ENCODE measurements at regions not wholly inside any gene's neighbourhood (a gene's known extent, or its start where the extent isn't known, plus 50 kb on each side); places are given as distances from the start of the nearest gene placed in this dataset.

GRCh38 chr10:59055045-59055444, 121.4 kb upstream of the PHYHIPL start:
- TF ChIP-seq CTCF (IDR thresholded peaks at IDR 0.05) (no peak), POLR2A (IDR thresholded peaks at IDR 0.05) (no peak), POLR2AphosphoS5 (IDR thresholded peaks at IDR 0.05; ENCODE audit: insufficient read depth in 1 of 2, low read depth in 1 of 2) (no peak)
